NCI-H1436 (cell line): ENCODE measurements at regions not wholly inside any gene's neighbourhood (a gene's known extent, or its start where the extent isn't known, plus 50 kb on each side); places are given as distances from the start of the nearest gene placed in this dataset.
A peak's percentile ranks its signal among the peaks of the same experiment; 100 is the strongest.
"Not testable (repeated sequence)": the region's sequence is repeated elsewhere in the genome, so short reads cannot be mapped to it uniquely, and the experiment has no call there.

Experiments used
- DNase-seq: peaks from one replicate; lab custom pipeline; 2025; lab: John Stamatoyannopoulos, UW

DNA sequence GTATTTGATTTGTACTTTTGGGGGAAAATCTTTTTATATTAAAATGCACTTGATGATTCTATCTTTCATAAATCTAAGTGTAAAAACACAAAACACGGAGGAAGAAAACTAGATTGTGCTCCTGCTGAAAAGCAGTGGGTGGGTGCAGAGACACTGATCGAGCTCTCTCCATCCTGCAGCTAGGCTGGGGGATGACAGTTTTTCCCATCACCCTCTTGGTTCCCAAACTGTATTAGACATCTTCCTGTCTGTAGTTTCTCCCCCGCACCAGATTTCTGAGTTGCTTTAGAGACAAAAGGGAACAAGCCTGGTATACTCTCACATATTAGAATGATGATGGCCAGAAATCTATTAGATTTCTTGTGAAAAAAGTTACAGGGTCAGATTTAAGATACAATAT, 99.6 kb downstream of the FAM114A2 start:
- DNase-seq, result no peak

DNA sequence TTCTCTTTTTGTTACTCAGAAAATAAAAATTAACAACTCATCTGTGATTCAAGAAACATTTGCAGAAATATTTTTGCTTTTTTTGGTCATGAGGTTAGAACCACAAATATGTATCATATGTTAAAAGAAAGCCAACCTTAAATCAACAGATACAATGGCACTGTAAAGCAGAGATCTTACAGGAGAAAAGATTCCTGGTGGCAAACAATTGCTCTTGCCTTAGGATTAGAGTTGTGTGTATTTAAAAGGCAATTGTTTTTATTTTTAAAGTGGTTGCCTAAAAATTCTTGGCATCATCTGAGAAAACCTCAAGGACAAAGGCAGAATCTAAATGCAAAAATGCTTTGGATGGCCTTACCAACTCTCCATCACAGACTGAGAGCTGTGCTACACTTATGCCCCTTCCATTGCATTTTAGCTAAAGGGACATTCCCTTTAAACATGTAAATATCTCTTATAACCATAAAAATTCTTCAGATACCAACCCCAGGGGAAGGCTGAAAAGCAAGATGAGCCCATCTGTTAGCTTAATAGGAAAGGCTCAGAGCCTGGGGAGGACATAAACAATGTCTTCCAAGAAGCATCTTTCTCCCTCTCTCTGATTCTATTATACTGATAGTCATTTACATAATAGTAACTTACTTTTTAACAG, 100.4 kb downstream of the FAM114A2 start:
- DNase-seq, result no peak

DNA sequence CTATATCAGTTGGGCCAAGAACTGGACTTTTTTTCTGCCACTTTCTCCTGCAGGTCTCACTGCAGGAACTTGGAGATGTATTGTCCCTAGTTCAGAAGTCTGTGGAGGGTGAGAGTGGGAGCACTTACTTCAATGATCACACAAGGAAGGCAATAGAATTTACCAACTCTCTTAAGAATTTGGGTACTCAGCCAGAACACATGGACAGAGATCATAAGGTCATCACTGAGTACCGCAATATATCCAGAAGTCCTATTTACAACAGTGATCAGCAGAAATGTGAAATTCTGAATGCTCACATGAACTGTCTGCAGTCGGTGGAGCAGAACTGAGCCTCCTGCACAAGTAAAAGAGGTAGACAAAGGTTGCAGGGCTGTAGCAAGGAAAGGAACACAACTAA, 101.0 kb downstream of the FAM114A2 start:
- no peak for DNase-seq

GRCh38 chr5:153935151-153935550, 103.6 kb downstream of the FAM114A2 start:
- not testable (repeated sequence) for DNase-seq

DNA sequence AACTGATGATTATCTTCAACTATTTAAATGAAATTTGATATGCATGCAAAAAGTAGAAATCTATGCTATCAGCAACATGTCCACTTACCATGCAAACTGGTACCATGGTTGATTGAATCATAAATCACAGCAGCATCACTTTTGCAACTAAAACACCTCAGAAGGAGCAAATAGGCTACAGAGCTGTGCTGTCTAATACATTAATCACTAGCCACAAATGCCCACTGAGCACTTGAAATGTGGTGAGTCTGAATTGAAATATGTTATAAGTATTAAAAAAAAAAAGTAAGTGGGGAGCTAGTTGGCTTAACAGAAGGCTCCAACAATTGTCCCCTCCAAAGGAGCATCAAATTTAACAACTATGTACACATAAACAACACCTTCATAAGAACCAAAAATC, 112.5 kb downstream of the FAM114A2 start:
- no peak for DNase-seq

- DNase-seq, result no peak
These were observed 119.5 kb downstream of the FAM114A2 start for GRCh38 chr5:153919161-153919560.

DNA sequence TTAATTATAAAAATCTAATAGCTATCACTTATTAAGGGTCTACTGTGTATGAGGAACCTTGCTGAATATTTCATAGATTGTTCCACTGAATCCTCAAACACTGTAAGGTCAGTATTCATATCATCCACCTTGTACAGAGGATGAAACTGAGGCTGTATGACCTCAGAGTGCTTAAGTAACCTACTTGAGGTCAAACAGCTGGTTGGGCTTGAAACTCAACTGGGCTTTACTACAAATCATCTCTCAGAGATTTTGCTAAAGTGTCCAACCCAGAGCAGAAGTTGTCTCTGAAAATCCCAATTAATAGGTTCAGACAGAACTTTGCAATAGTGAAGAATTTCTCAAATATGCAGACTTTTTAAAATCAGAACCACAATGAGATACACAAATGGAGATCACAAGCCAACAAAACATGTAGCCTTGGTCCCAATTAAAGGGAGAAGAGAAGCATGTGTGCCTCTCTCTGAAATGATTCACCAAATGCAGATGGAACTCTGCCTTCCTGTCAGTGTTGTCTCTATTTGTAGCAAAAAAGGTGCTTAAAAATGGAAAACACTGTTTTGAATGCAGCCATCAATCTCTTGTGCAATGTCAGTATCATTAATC, 131.4 kb downstream of the FAM114A2 start:
- no peak for DNase-seq

- no peak for DNase-seq
These were observed 133.5 kb downstream of the FAM114A2 start for GRCh38 chr5:153905219-153905618.

GRCh38 chr5:153903321-153903720, 135.4 kb downstream of the FAM114A2 start:
- DNase-seq, result no peak

DNA sequence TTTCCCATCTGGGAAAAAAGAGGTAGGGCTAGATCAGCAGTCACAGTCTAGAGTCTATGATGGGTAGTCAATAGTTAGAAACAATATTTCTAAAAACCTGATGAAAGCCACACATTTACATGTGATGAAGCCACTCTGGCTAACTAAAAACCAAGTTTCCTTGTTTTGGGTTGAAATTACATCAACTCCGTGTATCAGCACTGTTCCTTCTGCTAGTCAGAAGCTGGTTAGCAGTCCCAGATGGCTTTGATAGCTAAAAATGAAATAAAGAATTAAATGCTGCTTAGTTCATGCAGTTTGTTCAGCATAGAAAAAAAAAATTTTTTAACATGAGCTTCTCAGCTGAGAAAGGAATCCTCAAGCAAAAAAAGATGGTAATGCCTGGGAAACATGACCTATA, 136.7 kb downstream of the FAM114A2 start:
- DNase-seq, result no peak

DNA sequence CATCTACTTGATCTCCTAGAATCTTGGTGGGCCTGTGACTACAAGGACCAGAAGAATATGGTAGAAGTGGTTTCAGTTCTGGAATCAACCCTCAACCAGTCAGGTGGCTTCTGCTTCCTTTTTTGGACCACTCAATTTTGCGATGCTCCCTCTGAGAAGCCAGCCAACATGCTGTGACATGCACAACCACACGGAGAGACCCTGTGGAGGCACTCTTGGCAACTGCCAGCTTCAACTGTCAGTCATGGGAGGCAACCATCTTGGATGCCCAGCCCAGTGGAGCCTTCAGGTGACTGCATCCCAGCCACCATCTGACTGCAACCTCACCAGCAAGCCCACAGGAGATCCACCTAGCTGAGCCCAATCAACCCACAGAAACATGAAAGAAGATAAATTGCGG, 137.3 kb downstream of the FAM114A2 start:
- DNase-seq, result no peak

GRCh38 chr5:153900703-153901395, 137.9 kb downstream of the FAM114A2 start:
- no peak for DNase-seq

GRCh38 chr5:153899746-153900145, 139.0 kb downstream of the FAM114A2 start:
- no peak for DNase-seq

GRCh38 chr5:153896701-153897100, 142.0 kb downstream of the FAM114A2 start:
- DNase-seq, result peak; percentile 26

DNA sequence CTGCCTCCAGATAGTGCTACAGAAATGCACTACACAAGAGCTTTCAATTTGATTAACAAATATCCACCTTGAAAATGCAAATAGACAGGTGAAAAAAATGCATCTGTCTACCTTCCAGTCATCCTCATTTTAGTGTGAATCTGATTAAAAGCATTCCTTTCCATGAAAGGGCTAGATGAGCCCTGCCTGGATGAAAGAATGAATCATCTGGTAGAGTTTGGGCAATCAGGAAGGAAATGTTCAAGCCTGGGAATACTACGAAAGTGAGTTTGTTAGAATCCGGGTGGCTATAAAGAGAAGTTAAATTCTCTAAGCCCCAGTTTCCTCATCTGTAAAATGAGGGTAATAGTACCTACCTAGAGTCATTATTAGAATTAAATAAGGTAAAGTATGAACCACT, 142.6 kb downstream of the FAM114A2 start:
- DNase-seq, result no peak

- DNase-seq, result no peak
These were observed 143.4 kb downstream of the FAM114A2 start for GRCh38 chr5:153895266-153895665.

DNA sequence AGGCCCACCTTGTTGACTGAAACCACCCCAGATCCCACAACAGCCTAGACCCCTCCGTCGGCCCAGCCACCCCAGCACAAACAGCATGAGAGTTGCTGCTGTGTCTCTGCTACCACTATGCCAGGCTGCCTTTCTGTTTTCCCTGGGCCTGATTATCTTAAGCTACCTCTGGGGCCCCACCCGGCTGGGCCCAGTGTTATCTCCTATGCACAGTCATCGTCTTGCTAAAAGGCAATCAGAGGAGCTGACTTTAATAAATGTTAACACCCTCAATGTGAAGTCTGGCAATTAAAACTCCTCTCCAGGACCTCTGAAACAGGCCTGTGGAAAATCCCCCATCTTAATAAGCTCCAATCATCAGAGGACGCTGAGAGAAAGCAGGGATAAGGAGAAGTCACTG, 144.9 kb downstream of the FAM114A2 start:
- no peak for DNase-seq

- DNase-seq, result no peak
These were observed 147.3 kb downstream of the FAM114A2 start for GRCh38 chr5:153891394-153891793.

DNA sequence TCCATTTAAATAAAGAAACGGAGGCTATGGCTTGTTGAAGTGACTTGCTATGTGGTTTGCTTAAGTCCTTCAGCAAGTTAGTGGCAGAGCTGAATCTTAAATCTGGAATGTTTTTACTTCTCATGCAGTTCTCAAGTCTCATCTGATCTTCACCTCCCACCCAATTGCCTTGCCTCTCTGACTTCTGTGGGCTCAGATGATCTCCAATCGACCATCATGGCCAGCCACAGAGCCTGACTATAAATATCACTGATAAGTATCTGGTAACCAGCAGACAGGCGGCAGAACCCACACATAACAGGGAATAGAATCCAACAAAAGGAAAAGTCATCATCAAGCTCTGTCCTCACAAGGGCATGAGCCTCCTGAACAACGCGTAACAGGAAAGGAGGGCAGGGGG, 149.9 kb downstream of the FAM114A2 start:
- DNase-seq, result no peak

DNA sequence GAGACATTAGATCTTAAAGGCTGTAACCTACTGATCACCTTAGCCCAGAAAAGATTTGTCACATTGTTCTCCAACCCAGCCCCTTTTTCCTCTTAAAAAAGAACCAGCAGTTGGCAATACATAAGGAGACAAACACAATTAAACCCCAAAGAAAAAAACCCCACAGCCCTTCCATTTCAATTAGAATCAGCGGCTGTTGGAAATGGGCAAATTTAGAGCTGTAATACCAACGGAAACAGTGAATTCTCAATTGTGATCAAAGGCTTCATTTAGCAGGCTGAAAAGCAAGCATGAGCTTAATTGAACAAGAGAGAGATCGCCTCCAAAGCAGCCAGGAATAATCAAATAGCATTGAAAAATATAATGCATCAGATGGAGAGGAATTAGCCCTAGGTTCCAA, 153.6 kb downstream of the FAM114A2 start:
- DNase-seq, result peak; percentile 6

DNA sequence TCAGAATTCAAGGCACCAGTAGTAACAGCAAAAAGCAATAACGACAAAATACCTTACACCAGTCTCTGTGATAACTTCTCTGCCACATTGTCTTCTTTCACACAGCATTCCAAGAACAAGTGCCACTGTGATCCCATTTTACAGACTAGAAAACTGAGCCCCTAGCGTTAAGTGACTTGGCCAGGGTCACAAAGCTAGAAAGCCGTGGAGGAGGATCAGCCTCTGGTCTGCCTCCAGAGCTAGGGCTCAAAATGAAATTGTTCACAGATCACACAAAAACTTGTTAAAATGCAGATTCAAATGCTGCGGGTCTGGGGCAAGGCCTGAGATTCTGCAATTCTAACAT, 154.1 kb downstream of the FAM114A2 start:
- DNase-seq, result no peak

- DNase-seq, result no peak
These were observed 154.7 kb downstream of the FAM114A2 start for GRCh38 chr5:153883854-153884611.

- DNase-seq, result no peak
These were observed 157.0 kb downstream of the FAM114A2 start for GRCh38 chr5:153881687-153882086.
